ENCODE measurements at regions not wholly inside any gene's neighbourhood (a gene's known extent, or its start where the extent isn't known, plus 50 kb on each side); places are given as distances from the start of the nearest gene placed in this dataset.

DNA sequence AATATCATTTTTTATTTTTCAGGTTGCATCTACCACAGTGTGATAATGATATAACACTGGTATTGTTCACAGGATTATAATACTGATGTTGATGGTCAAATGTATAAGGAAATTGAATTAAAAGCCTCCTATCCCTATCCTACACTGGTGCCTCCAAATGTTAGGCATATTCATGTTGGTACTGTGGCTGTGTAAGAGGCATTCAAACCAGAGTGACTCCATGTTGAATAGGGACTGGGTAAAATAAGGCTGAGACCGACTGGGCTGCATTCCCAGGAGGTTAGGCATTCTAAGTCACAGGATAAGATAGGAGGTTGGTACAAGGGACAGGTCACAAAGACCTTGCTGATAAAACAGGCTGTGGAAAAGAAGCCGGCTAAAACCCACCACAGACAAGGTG lies 68.9 kb upstream of the RNU6-1 start:
- TF ChIP-seq, protein P1, sequence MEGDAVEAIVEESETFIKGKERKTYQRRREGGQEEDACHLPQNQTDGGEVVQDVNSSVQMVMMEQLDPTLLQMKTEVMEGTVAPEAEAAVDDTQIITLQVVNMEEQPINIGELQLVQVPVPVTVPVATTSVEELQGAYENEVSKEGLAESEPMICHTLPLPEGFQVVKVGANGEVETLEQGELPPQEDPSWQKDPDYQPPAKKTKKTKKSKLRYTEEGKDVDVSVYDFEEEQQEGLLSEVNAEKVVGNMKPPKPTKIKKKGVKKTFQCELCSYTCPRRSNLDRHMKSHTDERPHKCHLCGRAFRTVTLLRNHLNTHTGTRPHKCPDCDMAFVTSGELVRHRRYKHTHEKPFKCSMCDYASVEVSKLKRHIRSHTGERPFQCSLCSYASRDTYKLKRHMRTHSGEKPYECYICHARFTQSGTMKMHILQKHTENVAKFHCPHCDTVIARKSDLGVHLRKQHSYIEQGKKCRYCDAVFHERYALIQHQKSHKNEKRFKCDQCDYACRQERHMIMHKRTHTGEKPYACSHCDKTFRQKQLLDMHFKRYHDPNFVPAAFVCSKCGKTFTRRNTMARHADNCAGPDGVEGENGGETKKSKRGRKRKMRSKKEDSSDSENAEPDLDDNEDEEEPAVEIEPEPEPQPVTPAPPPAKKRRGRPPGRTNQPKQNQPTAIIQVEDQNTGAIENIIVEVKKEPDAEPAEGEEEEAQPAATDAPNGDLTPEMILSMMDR (conservative IDR thresholded peaks at IDR 0.05), result no peak
- TF ChIP-seq EZH2 (IDR thresholded peaks at IDR 0.05; ENCODE audit: low read depth), result no peak
